Naive B cell (primary cell): ENCODE measurements at regions not wholly inside any gene's neighbourhood (a gene's known extent, or its start where the extent isn't known, plus 50 kb on each side); places are given as distances from the start of the nearest gene placed in this dataset.

Source experiments
- ATAC-seq, 2 donors: fragments of 150-1000 bp; cut with Tn5 transposase; 2 replicates each; pipeline ENCODE4 v1.10.0; 2021; ENCODE audit warnings: low read depth in 2 of 2, mild to moderate bottlenecking in 2 of 2, moderate library complexity in 2 of 2
- DNase-seq: peaks from one replicate; pipeline ENCODE4 v3.0.0; 2022
- H3K27ac Mint-ChIP-seq, 6 donors: one replicate each; pipeline ENCODE4 v1.8.0; 2020 to 2022; ENCODE audit warnings: mild to moderate bottlenecking in 6 of 6, mixed read lengths in 6 of 6, moderate library complexity in 5 of 6, inconsistent platforms in 2 of 6
- H3K27me3 Mint-ChIP-seq, 3 donors: one replicate each; pipeline ENCODE4 v1.8.0; 2021 to 2022; ENCODE audit warnings: mixed read lengths in 3 of 3, mild to moderate bottlenecking in 1 of 3
- H3K36me3 Mint-ChIP-seq, 2 donors: one replicate each; pipeline ENCODE4 v1.8.0; 2020 to 2022; ENCODE audit warnings: mixed read lengths in 2 of 2, inconsistent platforms in 1 of 2, mild to moderate bottlenecking in 1 of 2
- H3K4me1 Mint-ChIP-seq, 3 donors: one replicate each; pipeline ENCODE4 v1.8.0; 2020 to 2022; ENCODE audit warnings: mixed read lengths in 3 of 3, inconsistent platforms in 1 of 3, mild to moderate bottlenecking in 1 of 3, moderate library complexity in 1 of 3
- H3K4me3 Mint-ChIP-seq, 8 donors: one replicate each; pipeline ENCODE4 v1.8.0; 2020 to 2022; ENCODE audit warnings: mild to moderate bottlenecking in 8 of 8, mixed read lengths in 8 of 8, moderate library complexity in 8 of 8, inconsistent platforms in 2 of 8
- H3K9me3 Mint-ChIP-seq, 7 donors: one replicate each; pipeline ENCODE4 v1.8.0; 2020 to 2022; ENCODE audit warnings: mixed read lengths in 7 of 7, mild to moderate bottlenecking in 5 of 7, inconsistent platforms in 2 of 7, moderate library complexity in 1 of 7

DNA sequence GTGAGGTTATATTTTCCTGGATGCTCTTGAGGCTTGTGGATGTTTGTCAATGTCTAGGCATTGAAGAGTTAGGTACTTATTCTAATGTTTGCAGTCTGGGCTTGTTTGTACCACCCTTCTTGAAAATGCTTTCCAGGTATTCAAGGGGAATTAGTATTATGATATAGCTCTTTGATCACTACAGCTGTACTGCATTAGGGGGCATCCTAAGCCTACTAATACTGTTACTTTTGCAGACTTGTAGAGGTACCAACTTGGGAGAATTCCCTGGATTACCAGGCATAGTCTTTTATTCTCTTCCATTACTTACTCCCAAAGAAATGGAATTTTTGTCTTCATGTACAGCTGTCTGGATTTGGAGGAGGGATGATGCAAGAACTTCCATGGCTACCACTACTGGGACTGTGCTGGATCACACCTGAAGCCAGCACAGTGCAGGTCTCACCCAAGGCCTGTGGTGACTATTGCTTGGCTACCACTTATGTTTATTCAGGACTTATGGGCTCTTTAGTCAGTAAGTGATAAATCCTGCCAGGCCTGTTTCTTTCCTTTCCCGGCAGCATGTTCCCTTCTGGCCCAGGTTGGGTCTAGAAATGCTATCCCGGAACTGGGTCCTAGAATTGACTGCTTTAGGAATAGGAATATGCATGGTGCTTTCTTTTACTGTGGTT, 402.9 kb downstream of the IL20RB start:
- no peak overlapping the region for H3K4me3 Mint-ChIP-seq
- no peaks in the 10 kb centered on the region for H3K27me3 Mint-ChIP-seq
- DNase-seq: no peak
- H3K4me1 Mint-ChIP-seq: no peaks in the 10 kb centered on the region
- H3K27ac Mint-ChIP-seq: no peak overlapping the region
- peaks cover 0 to 6% of the 10 kb centered on the region in 2 donors for H3K36me3 Mint-ChIP-seq
- peaks cover 3 to 28% (median 11%) of the 10 kb centered on the region in 7 donors for H3K9me3 Mint-ChIP-seq
- ATAC-seq: no peak

DNA sequence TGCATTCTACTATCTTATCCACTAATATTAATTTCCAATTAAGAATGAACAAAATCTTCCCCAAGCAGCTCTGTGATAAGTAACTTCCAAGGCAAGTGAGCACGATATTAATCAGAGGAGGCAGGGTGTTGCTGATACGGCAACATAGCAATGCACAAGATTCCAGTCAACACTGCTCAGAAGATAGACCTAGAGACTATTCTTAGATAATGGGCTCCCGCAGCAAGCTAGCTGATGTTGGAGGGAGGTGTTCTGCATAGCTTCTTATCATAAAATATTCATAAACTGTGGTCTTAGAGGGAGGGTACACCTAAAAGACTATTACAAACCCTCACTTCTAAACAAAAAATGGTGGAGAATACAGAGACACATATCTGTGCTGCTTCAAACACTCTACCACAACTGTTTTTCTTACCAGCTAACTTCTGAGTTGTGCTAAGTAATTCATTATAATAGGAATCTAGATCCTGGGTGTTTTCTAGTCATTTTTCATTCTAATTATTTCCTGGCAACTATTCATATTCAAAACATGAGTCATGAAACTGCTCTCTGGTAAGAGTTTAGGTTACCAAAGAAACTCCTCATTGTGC, 382.0 kb upstream of the SOX14 start:
- Mint-ChIP-seq H3K27me3 (no peaks in the 10 kb centered on the region), H3K36me3 (no peaks in the 10 kb centered on the region), H3K27ac (no peak overlapping the region), H3K9me3 (peaks cover 2 to 21% (median 9%) of the 10 kb centered on the region in 7 donors), H3K4me1 (no peaks in the 10 kb centered on the region), H3K4me3 (no peak overlapping the region)
- no peak for DNase-seq
- ATAC-seq: no peak

DNA sequence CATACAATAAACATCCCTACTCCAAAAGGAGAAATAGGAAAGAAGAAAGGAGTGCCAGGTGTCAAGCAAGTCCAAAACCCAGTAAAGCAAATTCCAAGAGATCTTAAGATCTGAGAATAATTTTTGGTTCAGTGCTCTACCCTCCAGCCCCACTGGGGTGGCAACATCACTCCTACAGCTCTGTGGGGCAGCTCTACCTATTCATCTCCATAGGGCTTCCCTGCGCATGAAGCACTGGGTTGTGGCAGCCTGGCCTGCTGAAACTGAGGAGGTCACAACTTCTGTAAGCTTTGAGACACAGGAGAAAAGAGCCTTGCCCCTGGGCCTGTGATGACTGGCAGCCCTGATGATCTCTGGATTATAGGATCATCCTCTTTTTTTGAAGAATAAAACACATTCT, 378.2 kb upstream of the SOX14 start:
- H3K4me1 Mint-ChIP-seq: no peaks in the 10 kb centered on the region
- H3K27ac Mint-ChIP-seq: no peak overlapping the region
- DNase-seq (no peak), ATAC-seq (no peak)
- H3K4me3 Mint-ChIP-seq: no peak overlapping the region
- H3K36me3 Mint-ChIP-seq: no peaks in the 10 kb centered on the region
- H3K9me3 Mint-ChIP-seq: peaks cover 0 to 11% (median 7%) of the 10 kb centered on the region in 7 donors
- no peaks in the 10 kb centered on the region for H3K27me3 Mint-ChIP-seq

DNA sequence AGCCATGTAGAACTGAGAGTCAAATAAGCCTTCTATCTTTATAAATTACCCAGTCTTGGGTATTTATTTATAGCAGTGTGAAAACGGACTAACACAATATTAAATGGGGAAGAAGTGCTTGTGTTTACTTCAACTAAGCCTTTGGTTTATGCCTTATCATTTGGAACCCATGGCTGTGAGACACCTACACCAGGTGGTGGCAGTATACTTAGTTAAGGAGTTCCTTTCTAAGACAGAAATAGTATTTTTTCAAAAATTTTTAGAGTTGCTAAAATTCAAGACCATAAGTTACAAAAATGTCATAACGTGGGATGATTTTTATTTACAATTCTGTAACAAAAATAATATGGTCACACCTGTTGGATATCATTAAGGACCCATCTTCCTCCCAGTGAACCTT, 354.5 kb upstream of the SOX14 start:
- Mint-ChIP-seq H3K4me1 (no peaks in the 10 kb centered on the region), H3K4me3 (peak overlapping the region in 1 of 8 donors; percentile 8), H3K9me3 (peaks cover 0 to 4% (median 0%) of the 10 kb centered on the region in 7 donors), H3K27me3 (no peaks in the 10 kb centered on the region), H3K36me3 (no peaks in the 10 kb centered on the region), H3K27ac (no peak overlapping the region)
- DNase-seq (no peak), ATAC-seq (no peak)

DNA sequence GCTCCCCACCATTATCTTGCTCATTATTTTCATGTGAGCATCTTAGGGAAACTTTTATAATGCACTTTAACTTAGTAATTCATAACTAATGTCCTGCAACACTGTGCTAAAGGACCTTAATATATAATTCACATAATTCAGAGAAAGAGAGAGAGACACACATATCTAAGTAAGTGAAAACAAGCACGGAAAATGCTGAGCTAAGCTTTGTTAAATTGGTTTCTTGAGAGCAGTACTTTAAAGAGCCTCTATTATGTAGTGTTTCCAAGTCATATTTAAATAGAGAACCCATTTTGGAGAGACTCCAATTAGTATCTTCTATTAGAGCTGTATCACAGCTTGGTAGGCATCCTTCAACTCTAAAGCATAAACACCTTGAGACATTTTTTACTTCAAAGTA, 354.1 kb upstream of the SOX14 start:
- Mint-ChIP-seq H3K4me3 (no peak overlapping the region), H3K4me1 (no peaks in the 10 kb centered on the region), H3K27me3 (no peaks in the 10 kb centered on the region), H3K27ac (no peak overlapping the region), H3K9me3 (peaks cover 0 to 4% (median 0%) of the 10 kb centered on the region in 7 donors), H3K36me3 (no peaks in the 10 kb centered on the region)
- no peak for ATAC-seq
- no peak for DNase-seq

DNA sequence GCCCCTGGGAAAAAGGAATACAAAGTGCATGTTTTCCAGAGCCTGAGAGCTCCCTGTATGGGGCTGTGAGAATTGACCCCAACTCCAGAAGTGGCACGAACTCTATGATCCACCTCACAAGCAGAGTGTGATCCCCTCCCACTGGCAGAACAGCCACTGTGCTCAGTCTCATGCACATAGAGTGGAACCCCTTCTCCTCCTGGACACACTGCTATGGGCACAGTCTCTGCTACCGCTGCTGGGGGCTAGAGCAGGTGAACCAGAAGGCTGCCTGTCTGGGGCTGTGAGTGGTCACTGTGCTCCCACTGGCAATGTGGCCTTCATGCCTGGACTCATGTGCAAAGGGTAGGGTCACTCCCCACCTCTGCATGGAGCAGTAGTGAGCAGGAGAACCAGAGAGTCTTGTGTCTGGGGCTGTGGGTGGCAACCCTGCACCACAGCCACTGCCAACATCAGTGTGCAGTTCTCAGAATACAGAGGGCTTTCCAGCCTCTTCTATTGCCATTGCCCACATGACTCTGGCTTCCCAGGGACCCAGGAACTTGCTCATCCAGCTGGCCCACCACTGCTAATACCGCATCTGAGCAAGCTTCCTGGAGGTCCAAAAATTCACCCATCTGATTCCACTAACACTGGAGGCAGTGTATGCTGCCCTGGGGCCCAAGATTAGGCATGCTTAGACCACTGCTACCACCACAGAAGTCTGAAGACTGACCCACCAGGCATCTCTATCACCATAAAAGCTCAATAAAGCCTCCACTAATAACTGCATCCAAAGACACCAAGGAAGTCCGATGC, 343.7 kb upstream of the SOX14 start:
- peaks cover 11 to 45% (median 21%) of the 10 kb centered on the region in 7 donors for H3K9me3 Mint-ChIP-seq
- H3K4me1 Mint-ChIP-seq: no peaks in the 10 kb centered on the region
- H3K27me3 Mint-ChIP-seq: no peaks in the 10 kb centered on the region
- peaks cover 0 to 7% of the 10 kb centered on the region in 2 donors for H3K36me3 Mint-ChIP-seq
- H3K4me3 Mint-ChIP-seq: no peak overlapping the region
- no peak for DNase-seq
- H3K27ac Mint-ChIP-seq: no peak overlapping the region
- ATAC-seq: no peak

DNA sequence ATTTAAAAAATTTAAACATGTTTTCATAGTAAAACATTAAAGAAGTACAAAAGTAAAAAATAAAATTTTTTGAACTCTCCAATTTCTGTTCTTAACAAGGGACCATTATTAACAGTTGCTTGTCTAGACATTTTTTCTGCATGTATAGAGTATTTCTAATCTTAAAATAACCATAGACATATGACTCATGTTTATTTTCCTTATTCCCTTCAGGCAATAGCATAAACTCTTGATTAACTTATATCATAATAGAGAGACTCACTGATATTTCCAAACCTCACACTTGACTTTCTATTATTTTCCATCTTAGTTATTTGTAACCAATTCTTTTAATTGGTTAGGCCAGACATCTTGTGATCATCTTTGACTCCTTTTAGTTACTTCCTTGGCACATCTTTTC, 325.6 kb upstream of the SOX14 start:
- no peak overlapping the region for H3K4me3 Mint-ChIP-seq
- no peaks in the 10 kb centered on the region for H3K4me1 Mint-ChIP-seq
- H3K36me3 Mint-ChIP-seq: no peaks in the 10 kb centered on the region
- H3K27ac Mint-ChIP-seq: no peak overlapping the region
- DNase-seq (no peak), ATAC-seq (no peak)
- no peaks in the 10 kb centered on the region for H3K27me3 Mint-ChIP-seq
- H3K9me3 Mint-ChIP-seq: peaks cover 2 to 14% (median 10%) of the 10 kb centered on the region in 7 donors

DNA sequence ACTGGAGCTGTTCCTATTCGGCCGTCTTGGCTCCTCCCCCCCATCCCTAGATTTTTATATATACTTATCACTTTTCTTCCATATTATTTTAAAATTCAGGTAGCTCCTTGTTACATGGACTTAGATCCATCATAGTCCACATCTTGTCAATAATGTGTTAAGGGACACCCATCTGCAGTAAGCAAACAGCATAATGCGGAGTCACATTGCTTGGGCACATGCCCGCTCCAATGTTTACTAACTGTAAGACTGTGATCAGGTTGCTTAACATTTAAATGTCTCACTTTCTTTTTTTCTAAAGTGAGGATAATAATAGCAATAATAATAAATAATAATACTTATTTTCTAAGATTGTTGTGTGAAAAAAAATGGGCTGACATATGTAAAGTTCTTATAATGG, 303.2 kb upstream of the SOX14 start:
- Mint-ChIP-seq H3K4me1 (no peaks in the 10 kb centered on the region), H3K36me3 (no peaks in the 10 kb centered on the region), H3K4me3 (no peak overlapping the region), H3K27ac (no peak overlapping the region), H3K27me3 (no peaks in the 10 kb centered on the region), H3K9me3 (peaks cover 0 to 8% (median 4%) of the 10 kb centered on the region in 7 donors)
- ATAC-seq (no peak), DNase-seq (no peak)

DNA sequence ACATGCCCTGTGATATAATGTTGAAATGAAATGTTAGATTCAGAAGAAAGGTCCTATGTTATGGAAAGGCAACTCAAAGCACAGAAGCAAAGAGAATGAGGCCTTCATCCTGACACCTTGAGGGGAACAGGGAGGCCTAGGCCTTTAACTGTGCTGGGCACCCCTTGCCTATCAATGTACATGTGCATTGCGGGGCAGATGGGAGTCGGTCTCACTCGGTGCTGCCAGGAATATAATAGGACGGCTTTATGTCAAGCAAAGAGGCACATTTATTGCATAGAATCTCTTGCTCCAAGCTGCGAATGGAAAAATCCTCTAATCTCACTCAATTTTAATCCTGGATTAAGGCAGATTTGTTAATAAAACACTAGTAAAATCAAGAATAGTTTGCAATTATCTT, 301.0 kb upstream of the SOX14 start:
- H3K36me3 Mint-ChIP-seq: no peaks in the 10 kb centered on the region
- H3K4me1 Mint-ChIP-seq: no peaks in the 10 kb centered on the region
- H3K9me3 Mint-ChIP-seq: peaks cover 0 to 8% (median 4%) of the 10 kb centered on the region in 7 donors
- no peak for DNase-seq
- H3K4me3 Mint-ChIP-seq: no peak overlapping the region
- H3K27me3 Mint-ChIP-seq: no peaks in the 10 kb centered on the region
- ATAC-seq: no peak
- no peak overlapping the region for H3K27ac Mint-ChIP-seq

DNA sequence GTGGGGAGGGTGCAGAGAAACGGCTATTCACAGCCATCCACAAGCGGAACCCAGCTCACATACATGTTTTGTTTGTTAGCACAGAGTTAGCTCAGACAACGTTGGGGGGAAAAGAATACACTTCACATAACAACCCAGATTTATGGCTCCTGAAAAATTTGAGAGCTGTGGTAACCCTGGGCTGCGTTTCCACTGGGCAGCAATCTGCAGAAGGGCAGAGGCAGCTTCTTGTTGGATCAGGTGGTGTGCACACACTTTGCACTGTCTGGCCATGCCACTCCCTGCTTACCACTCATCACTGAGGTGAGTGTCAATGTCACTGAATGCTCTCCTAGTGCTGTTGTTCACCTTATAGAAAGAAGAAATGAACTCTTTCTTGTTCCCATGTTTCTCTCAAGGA, 299.8 kb upstream of the SOX14 start:
- no peak for DNase-seq
- no peaks in the 10 kb centered on the region for H3K27me3 Mint-ChIP-seq
- no peak for ATAC-seq
- no peak overlapping the region for H3K27ac Mint-ChIP-seq
- peaks cover 0 to 10% (median 4%) of the 10 kb centered on the region in 7 donors for H3K9me3 Mint-ChIP-seq
- H3K4me1 Mint-ChIP-seq: no peaks in the 10 kb centered on the region
- H3K36me3 Mint-ChIP-seq: no peaks in the 10 kb centered on the region
- no peak overlapping the region for H3K4me3 Mint-ChIP-seq

DNA sequence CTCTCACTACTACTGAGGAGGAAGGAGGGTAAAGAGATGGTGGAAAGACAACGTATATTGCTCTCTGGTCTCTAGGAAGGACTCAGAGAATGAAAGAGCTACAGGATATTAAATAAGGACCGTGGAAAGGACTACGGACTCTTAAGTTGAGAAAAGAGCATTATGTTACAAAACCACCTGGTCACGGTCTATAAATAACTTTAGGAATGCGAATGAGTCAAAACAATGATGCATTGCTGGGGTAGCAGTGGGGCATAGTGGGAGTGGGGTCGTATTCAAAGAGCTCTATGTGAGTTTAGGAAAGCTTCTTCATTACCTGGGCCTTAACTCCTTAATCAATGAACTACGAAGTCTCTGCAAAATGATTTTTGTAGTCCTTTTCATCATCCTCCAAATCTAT, 295.7 kb upstream of the SOX14 start:
- Mint-ChIP-seq H3K27ac (no peak overlapping the region), H3K4me3 (no peak overlapping the region), H3K36me3 (no peaks in the 10 kb centered on the region), H3K4me1 (no peaks in the 10 kb centered on the region), H3K9me3 (peaks cover 0 to 7% (median 1%) of the 10 kb centered on the region in 7 donors), H3K27me3 (no peaks in the 10 kb centered on the region)
- DNase-seq (no peak), ATAC-seq (no peak)

DNA sequence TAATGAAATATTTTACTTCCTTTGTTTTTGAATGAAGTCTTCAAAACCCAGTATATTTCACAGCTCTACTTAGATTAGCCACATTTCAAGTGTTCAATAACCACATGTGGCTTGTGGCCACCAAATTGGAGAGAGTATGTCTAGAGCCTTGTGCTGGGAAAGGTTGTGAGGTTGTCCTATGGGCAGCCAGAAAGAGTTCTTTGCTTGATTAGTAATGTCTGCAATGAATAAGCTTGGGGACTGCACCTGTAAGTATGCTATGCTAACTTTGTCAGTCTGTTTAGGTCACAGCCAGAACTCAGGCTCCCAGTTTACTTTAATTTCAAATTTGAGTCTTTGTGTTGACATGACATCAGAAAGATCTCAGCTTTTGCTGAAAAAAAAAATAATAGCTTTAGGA, 294.9 kb upstream of the SOX14 start:
- no peak for ATAC-seq
- no peaks in the 10 kb centered on the region for H3K36me3 Mint-ChIP-seq
- DNase-seq: no peak
- H3K27ac Mint-ChIP-seq: no peak overlapping the region
- H3K9me3 Mint-ChIP-seq: peaks cover 0 to 7% (median 0%) of the 10 kb centered on the region in 7 donors
- no peak overlapping the region for H3K4me3 Mint-ChIP-seq
- no peaks in the 10 kb centered on the region for H3K27me3 Mint-ChIP-seq
- H3K4me1 Mint-ChIP-seq: no peaks in the 10 kb centered on the region

DNA sequence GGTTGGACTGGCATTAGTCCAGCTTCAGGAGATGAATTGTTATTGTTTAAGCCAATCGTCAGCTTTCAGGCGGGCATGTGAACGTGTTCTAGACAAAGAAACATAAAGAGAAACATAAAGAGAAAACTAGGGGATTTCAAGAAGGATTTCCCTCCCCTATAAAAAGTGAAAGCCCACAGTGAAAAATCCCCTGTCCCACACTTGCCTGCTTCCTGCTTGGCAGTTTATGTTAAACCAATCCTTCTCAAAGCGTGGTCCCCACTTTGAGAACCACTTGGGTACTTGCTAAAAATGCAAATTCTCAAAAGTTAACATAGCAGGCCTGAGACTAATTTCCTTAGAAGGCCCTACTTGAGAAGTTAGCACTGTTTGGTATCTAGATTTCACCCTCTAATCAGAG, 293.0 kb upstream of the SOX14 start:
- Mint-ChIP-seq H3K27ac (no peak overlapping the region), H3K36me3 (no peaks in the 10 kb centered on the region), H3K27me3 (no peaks in the 10 kb centered on the region), H3K9me3 (peaks cover 0 to 7% (median 2%) of the 10 kb centered on the region in 7 donors), H3K4me1 (no peaks in the 10 kb centered on the region), H3K4me3 (no peak overlapping the region)
- ATAC-seq: no peak
- DNase-seq: no peak
